GM12873 (cell line): ENCODE measurements at regions not wholly inside any gene's neighbourhood (a gene's known extent, or its start where the extent isn't known, plus 50 kb on each side); places are given as distances from the start of the nearest gene placed in this dataset.

ENCODE experiments used
- TF ChIP-seq, protein P1 (sequence below): IDR thresholded peaks from 2 replicates; pipeline ENCODE4 v1.5.1; 2012; ENCODE audit warnings: low read depth, mild to moderate bottlenecking, moderate library complexity, low read length, control low read depth; ENCODE audit not compliant: insufficient read depth; ENCODE audit errors: missing control alignments

DNA sequence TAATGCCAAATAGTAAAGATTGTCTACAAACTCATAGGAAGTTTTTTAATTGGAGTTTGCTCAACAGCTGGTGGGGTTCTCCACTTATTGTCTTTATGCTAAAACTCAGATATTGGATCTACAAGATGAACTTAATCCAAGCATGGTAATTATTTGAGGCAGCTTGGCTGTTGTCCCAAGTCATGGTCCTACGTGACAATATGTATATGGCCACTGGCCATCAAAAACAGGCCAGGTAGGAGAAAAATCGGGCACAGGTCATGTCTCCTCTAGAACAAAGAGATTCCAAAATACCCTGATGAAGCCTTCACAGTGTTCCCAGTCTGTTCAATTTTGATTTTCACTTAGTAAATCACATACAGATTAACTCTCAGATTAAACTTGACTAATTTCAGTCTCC is 606.4 kb downstream of the TNS3 start:
- TF ChIP-seq, protein P1, sequence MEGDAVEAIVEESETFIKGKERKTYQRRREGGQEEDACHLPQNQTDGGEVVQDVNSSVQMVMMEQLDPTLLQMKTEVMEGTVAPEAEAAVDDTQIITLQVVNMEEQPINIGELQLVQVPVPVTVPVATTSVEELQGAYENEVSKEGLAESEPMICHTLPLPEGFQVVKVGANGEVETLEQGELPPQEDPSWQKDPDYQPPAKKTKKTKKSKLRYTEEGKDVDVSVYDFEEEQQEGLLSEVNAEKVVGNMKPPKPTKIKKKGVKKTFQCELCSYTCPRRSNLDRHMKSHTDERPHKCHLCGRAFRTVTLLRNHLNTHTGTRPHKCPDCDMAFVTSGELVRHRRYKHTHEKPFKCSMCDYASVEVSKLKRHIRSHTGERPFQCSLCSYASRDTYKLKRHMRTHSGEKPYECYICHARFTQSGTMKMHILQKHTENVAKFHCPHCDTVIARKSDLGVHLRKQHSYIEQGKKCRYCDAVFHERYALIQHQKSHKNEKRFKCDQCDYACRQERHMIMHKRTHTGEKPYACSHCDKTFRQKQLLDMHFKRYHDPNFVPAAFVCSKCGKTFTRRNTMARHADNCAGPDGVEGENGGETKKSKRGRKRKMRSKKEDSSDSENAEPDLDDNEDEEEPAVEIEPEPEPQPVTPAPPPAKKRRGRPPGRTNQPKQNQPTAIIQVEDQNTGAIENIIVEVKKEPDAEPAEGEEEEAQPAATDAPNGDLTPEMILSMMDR, result no peak

GRCh38 chr7:46972205-46972604 is 609.7 kb downstream of the TNS3 start:
- TF ChIP-seq, protein P1, result no peak

DNA sequence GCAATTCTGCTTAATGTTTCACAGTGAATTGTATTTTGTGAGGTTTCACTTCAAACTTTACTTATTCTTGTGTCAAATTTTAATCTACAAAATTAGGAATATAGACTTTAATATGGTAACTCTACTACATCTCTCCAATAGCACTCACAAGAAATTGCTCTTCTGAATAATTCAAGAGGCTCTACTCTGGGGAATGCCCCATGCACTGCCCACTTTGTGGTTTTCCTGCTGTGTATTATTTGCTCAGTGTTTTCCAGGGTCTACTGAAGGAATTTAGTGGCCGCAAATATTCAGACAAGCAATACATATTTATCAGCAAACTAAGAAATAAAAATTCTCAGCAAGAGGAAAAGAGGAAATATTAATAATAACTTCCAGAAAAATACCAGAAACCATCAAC is 611.4 kb downstream of the TNS3 start:
- TF ChIP-seq, protein P1, result no peak

- TF ChIP-seq, protein P1, result no peak
Measured at GRCh38 chr7:46970131-46970430, 611.8 kb downstream of the TNS3 start.

- TF ChIP-seq, protein P1, result no peak
Measured at GRCh38 chr7:46969303-46970130, 612.4 kb downstream of the TNS3 start.

DNA sequence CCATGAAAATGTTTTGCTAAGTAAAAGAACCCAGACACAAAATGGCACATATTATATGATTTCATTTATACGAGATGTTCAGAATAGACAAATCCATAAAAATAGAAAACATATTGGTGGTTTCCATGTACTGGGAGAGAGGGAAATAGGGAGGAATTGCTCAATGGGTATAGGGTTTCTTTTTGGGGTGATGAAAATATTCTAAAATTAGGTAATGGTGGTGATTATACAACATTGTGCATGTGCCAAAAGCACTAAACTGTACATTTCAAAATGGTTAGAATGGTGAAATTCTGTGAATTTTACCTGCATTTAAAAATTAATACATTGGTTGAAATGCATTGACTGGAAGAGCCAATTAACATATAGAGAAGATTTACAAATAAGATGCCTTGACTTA is 613.9 kb downstream of the TNS3 start:
- TF ChIP-seq, protein P1, result no peak

- TF ChIP-seq, protein P1, result no peak
Measured at GRCh38 chr7:46963719-46964118, 618.2 kb downstream of the TNS3 start.
